ENCODE measurements at regions not wholly inside any gene's neighbourhood (a gene's known extent, or its start where the extent isn't known, plus 50 kb on each side); places are given as distances from the start of the nearest gene placed in this dataset.

DNA sequence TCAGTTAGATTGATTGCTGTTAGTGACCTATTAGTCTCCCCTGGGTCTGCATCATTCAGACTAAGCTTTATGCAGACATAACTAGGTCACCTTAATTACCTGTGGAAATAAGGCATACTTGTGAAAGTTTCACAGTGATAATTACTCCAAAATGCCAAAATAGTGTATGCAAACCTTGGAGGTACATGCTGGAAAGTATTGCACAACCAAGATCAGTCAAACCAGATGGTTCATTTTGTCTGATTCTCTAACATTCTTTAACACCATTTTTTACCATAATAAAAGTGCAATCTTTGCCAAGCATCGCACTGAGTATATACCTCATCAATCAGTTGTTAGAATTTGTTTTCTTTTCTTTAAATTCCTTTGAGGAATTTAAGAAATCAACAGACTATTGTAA is 186.3 kb upstream of the TMEFF2 start:
- no peak for DNase-seq

GRCh38 chr2:192379736-192380135 is 185.0 kb upstream of the TMEFF2 start:
- DNase-seq: no peak

DNA sequence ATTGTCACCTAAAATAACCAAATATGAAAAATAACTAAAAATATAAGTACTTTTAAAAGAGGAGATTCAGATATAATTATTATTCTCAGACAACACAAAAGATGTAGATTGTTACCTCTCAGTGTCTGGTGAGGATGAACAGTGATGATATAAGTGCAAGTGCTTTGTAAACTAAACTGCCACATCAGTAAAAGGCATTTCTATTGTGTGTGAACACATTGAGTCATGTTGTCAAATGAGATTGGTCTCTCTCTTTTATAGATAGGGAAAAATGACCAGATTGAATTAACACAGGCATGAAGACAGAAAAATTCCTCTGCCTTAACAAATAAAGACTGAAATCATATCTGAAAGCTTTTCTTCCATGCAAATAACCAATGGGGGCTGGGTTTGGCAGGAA is 182.4 kb upstream of the TMEFF2 start:
- no peak for DNase-seq

DNA sequence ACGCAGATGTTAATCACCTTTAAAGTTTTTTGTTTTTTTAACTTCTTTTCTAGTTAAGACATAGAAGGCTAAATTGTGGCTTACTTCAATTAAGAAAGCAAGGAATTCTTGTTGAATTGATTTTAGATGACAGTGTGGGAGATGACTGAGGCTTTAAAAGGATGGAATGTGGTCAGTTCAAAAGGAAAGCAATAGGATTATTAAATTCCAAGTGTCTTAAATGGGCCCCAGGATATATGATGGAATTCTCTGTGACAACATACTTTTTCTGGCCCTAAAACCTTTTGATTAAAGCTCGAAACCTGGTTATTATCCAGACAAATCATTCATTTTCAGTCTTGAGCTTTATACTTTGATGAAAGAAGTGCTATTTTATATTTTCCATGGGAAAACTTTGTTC is 179.0 kb upstream of the TMEFF2 start:
- DNase-seq: no peak

DNA sequence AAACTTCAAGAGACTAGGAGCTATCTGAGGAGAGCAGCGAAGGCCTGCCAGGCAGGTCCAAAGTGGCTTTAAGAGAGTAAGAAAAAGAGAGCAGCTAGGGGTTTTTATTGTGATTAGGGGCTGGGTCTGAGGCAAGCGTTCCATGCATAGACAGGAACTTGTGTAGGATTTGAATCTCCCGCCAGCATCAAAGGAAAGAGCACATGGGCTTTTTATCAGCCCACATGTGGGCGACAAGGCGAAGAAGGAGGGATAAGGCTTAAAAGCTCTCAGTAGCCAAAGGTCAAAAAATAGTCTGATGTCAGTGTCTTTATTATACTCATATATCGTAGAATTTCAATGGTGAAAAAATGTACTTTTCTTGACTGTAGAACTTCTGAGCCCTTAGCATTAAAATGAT is 178.5 kb upstream of the TMEFF2 start:
- DNase-seq: no peak

GRCh38 chr2:192369969-192370368 is 175.2 kb upstream of the TMEFF2 start:
- DNase-seq: no peak

DNA sequence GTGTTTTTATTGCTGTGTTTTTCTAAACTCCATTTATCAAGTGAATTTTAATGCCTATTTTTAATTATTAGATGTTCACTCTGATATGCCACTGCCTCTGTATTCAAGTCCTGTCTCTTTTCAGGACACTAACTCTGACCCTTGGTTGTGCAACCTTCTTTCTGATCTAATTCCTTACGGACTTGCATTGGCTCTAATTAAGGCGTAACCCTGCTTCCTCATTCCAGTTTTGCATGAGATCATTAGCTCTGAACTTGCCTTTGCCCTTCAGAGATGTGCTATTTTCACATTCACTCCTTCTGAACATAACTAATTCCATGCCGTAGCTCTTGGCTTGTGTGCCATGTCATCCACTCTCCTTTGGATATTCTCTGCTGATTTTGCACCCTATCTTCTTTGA is 162.5 kb upstream of the TMEFF2 start:
- DNase-seq: no peak

DNA sequence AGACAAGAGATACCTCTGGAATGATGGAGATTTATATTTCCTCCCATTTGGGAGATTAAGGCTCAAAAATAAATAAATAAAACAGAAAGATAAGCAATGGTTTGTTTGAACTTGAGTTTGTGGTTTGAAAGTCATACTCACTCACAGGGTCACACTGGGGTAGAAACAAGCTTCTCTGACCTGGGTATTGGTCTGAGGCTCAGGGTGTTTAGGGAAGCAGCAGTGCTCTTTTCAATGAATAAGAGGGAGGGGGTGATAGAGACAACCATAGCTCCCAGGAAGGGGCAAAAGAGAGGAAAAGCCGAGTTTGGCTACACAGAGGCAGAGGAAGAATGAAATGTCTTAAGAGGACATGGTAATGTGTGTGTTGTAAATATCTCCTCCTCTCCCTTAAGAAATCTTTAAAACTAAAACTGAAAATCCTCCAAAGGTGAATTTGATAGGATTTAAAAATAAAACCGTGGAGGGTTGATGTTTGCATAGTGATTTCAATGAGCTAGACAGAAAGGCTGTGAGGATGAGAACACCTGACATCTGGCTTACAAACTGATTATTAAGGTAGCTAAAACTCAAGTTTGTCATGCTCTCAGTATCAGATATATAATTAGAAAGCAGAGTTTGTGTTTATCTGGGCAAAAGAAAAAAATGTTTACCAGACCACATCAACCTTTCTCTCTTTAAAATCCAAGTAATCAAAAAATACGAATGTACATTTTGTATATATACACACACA is 159.9 kb upstream of the TMEFF2 start:
- no peak for DNase-seq

DNA sequence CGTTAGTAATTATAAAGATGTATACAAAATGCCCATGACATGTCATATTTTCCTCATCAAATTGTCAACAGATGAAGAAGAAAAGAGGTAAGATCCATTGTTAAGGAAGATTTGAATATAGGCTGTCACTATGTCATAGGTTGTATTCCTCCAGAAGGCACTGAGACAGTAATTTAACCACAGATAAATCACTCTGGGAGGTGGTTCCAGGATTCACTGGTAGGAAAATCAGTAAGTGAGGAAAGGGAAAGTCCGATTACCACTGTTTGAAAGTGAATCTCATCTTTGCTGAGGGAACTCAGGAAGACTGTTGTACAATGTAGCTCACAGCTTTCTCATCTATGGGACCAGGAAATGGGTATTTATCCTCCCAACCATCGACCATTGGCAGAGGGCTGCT is 152.8 kb upstream of the TMEFF2 start:
- DNase-seq: no peak

DNA sequence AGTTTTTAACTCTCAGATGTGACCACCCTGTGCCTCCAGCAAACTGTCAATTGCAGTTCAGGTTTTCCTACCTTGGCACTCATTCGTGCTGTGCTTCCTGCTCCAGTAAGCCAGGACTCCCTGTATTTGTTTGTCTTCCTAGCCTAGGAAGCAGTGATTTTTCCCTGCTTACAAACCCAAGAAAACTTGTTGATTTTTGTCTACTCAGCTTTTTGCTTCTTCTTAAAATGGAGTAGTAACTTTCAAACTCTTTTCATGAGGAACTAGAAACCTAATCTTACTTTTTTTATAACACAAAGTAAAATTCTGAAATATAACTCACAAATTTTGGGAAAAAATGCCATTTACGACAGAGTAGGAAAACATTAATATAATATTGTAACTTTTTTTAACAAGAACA is 150.6 kb upstream of the TMEFF2 start:
- DNase-seq: no peak

DNA sequence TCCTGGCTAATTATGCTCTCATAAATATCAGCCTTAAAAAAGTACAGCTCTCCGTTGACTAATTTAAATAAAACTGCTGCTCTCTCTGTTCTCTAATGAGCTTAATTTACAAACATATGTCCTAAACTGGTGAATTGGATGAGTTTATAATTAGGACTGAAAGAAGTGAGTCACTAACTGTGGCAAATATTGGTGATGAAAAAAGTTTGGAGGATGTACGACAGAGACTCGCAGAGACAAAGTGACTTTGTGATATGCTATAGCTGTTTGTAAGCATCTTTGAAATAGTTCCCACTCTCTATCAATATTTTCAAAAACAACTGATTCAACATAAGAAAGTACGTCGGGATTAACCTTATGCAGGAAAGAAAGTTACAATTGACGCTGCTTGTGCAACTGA is 138.9 kb upstream of the TMEFF2 start:
- no peak for DNase-seq

DNA sequence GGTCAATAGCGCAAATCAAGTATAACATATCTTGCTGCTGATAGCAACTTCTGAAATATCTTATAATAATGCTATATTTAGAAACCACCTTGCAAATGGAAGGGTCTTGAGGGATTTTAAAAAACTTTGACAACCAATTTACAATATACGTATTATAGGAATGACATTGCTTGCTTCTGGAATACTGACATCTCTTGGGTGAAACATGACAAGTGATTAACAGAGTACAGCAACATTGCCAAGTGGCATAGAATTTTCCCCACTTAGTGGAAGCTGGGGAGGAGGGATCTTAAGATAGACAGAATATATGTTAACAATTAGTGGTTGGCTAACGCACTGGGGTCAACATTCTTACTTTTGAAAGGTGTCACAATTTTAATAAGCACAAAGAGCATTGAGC is 133.6 kb upstream of the TMEFF2 start:
- no peak for DNase-seq

DNA sequence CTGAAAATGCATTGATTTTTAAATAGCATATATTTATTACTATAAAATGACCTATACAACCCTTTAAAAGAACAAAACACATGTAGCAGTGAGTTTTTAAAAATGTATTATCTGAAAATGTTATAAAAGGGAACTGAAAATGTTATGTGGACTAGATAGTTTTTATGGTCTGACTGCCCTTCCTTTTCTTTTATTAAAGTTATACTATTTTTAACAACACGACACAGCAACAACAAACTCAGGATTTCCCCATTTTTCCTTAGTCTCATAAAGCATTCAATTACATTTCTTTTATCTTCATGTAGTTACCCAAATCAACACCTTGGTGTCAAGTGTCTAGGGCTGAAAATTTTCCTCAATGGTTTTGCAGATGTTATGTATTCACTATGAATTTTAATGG is 132.8 kb upstream of the TMEFF2 start:
- DNase-seq: no peak

DNA sequence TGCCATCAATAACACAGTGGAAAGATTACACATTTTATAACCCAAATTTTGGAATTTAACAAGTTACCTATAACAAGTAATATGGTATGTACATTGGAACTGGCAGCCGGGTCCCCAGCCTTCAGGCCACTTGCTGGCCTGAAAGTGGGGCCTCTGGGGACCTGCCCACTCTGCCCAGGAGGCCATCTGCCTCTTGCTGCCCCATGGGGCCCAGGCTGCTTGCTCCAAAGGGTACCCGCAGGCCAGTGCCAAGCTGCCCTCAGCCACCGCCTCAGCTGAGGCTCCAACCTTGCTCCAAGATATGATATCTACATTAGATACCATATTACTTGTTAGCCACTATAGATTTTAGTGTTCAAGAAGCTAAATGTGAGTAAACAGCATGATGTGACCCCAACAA is 120.8 kb upstream of the TMEFF2 start:
- DNase-seq: no peak

GRCh38 chr2:192314800-192315481 is 120.2 kb upstream of the TMEFF2 start:
- no peak for DNase-seq

- no peak for DNase-seq
Measured at GRCh38 chr2:192313773-192314172, 119.0 kb upstream of the TMEFF2 start.

DNA sequence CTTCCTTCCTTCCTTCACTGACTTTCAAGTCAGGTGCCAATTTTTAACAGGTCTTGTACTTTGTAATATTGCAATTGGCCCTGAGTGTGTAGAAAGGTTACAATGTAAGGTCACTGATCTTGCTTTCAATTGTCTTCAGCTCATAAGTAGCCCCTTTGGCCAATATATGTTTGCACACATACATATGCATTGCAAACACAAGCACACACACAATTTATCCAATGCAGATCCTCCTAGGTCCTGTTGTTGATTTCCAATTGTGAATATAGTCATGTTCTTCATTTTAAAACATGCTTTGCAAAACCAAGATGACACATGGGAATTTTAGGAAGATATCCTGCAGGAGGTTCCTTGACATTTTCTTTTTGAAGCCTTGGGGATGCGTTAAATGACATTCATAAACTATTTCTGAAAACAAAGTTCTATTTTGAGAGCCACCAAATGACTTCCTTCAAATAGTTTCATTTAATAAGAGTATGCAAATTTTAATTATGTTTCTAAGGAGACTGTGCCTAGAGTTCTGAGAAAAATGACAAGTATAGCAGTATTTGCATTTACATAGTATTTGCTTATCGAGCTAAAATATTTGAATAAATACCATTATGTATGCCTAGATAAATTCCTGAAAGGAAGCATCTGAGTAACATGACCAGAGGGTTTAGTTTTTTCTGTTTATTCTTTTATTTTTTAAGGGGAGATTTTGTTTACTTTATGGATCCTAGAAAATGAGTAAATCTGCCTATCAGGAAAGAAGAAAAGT is 117.1 kb upstream of the TMEFF2 start:
- no peak for DNase-seq

DNA sequence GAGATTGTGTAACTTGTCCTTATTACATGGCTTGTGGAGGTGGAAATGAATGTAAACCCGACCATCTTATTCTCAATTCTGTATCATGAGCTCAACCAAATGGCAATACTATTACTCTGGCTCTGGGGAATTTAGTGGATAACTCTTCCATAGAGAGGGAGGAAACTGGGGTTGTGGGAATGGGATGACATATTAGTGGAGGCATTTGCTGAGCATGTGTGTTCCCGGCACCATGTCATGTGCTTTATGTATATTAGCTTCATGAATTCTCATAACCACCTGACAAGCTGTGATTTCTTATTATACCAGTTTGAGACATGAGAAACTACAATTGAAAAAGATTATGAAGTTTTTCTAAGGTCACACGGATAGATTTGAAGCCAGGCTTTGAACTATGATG is 112.8 kb upstream of the TMEFF2 start:
- DNase-seq: no peak

DNA sequence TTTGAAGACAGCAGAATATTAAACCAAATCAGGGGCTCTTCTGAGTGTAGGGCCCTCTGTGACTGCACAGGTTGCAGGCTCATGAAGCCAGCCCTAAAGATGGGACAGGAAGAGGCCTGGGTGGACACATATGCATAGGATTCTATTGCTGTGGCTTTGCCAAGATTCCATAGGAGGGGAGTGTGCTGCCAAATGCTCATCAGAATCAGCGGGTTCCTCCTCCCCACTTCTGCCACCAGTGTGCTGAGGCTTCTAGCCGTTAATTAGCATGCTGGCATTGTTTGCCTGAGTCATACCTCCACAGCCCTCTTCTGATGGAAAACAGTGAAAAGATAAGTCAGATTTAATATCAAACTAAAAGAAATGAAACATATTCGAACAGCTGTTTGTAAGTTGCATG is 103.9 kb upstream of the TMEFF2 start:
- no peak for DNase-seq

DNA sequence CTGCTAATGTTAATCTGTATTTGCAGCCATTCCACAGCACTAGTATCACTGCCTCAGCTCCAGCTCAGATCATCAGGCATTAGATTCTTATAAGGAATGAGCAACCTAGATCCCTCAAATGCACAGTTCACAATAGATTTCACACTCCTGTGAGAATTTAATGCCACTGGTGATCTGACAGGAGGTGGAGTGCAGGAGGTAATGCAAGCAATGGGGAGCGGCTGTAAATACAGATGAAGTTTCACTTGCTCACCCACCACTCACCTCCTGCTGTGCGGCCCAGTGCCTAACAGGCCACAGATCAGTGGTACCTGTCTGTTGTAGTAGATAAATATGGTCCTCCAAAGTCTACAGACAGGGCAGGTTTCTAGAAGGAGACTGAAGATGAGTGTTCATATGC is 97.7 kb upstream of the TMEFF2 start:
- DNase-seq: no peak

DNA sequence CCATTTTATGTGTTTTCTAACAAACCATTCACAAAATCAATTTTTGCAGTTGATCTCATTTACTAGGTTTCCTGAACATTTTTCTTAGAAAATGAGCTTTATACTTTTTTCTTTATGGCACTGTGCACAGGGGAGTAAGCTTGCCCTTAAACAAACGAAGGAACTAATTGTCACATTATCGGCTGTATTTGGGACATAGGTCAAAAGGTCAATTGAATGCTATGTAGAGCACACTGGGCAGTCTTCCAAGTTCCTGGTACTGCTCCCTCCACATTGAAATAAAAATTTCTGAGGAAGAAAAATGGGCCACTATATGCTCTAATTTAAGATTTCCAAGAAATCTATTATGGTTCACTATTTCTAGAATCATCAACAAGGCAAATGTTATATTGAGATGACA is 93.6 kb upstream of the TMEFF2 start:
- DNase-seq: no peak

DNA sequence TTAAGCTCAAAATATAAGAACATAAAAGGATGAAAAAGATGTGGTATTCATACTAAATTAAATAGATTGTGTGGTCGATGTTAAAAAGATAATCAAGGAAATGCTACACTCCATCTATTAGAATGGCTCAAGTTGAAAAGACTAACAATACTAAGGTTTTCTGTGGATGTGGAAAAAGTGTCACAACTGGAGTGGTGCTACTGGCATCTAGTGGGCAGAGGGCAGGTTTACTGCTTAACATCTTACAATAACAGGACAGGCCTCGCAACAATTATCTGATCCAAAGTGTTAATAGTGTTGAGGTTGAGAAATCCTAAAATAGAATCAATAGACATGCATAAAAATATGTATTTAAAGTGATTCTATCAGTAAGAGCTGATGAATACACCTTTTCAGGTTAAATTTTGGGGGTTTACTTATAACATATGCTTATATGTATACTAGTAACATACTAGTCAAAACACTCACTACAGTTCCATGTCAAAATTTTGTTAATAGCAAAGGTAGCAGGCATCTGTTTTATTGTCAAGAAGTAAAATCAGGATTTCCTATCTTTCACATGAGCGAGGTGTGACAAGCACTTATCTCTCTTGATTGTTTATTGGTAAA is 91.5 kb upstream of the TMEFF2 start:
- peak; percentile 12 for DNase-seq

- no peak for DNase-seq
Measured at GRCh38 chr2:192283450-192283849, 88.7 kb upstream of the TMEFF2 start.

DNA sequence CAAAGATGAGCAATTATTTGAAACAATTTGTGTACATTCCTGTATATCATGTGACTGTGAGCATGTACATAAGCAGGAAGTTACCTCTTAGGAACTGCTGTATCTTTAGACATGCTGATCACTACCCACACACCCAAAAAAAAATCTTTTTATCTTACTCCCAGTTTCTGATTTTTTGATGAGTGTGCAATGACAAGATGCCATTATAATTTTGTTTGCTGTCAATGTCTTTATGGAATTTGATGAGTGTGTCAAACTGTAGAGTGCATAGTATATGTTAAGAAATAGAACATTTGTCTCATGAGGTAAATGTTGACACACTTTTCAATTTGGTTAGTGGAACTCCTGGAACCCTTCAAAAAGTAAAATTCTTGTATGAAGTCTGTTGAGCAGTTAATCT is 84.0 kb upstream of the TMEFF2 start:
- DNase-seq: no peak
